ENCODE measurements at regions not wholly inside any gene's neighbourhood (a gene's known extent, or its start where the extent isn't known, plus 50 kb on each side); places are given as distances from the start of the nearest gene placed in this dataset.
"Not testable (repeated sequence)": the region's sequence is repeated elsewhere in the genome, so short reads cannot be mapped to it uniquely, and the experiment has no call there.

DNA sequence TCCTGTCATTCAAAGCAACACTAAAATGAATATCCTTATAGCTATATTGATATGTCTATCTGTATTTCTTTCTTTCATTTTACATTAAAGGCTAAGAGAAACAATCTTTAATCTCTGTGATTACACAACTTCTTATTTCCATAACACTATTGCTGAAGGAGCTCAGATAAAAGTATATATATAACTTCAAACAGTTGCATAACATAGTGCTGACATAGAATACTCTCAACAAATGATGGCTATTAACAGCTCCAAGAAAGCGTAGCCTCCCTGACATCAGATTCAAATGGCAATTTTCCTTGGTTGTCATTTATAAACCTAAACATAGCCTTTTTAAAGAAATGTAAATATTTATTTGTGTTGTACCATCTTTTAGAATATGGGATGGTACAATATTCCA lies 116.6 kb upstream of the PTPRG start:
- DNase-seq (ENCODE audit: low spot score): no peak

DNA sequence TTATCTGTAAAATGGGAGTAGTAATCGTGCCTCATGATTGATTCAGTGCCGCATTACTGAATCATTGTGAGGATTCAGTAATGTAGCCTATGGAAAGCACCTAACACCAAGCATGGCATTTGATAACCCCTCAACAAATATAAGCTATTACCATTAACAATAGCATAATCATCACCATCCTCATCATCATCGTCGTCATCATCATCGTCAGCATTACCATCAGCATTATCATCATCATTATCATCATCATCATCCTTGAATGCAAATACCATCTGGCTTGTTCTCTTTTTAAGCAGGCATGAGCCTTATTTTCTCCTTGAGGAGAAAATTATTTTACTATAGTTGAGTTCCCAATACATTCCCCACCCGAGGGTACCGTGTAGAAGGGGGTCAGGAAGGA lies 115.4 kb upstream of the PTPRG start:
- DNase-seq (ENCODE audit: low spot score): no peak

DNA sequence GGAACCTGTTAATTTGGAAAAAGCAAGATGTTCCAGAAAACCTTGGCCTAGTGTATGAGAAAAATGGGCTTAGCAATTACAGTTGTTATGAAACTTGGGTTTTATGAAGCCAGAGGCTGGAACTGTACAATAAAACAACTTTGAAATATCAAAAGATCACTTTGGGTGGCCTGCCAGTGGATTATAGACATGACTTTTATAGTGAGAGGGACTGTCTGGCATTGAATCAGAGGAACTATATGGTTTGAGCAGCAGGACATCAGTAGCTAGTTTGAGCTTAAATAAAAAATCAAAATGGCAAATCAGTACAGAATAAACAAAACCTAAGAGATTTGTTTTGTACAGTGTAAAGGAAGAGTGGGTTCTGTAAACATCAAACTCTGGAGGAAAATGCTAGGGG lies 115.0 kb upstream of the PTPRG start:
- DNase-seq (ENCODE audit: low spot score): no peak

GRCh38 chr3:61448378-61448777 lies 113.0 kb upstream of the PTPRG start:
- DNase-seq (ENCODE audit: low spot score): no peak

DNA sequence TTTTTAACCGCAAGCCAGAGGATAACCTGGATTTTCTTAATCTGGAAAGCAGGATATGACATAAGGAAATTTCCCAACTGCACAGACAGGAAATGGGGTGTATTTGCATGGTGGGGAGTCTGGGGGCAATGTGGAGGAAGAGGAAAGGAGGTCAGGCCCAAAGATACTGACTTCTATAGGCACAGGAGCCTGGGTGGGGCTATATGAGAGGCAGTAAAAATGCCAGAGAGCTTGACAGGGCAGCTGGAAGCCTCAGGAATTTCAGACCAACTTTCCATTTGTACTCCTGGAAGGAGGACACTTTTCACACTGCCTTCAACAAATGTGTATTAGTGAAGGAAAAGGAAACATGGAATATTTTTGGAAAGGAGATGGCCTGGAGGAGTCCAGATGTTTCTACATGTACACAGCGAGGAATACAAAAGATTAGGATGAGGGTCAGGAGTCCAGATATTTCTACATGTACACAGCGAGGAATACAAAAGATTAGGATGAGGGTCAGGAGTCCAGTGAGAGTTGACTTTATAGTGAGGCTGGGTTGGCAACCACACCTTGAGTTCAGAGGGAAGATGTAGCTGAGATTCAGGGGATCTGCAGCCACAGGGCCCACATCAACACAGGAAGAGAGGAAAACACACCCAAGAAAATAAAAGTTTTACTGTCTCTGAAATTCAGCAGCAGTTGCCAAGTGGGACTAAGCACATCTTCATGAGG lies 111.9 kb upstream of the PTPRG start:
- no peak for DNase-seq (ENCODE audit: low spot score)

DNA sequence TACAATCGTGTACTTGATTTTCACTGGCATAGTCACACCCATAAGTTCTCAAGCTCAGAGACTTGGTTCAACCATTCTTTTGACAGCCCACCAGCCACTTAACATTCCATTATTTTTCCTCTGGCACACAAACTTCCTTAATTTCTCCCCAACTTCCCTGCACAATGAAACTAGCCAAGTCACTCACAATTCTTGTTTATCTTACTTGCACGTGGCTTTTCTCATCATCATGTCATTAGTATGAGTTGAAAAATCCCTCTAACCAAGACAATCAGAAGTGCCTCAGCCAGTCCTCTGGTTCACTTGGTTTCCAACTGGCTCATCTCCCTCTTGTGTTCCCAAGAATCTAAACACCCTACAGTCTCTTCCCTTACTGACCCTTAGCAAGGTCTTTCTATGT lies 110.5 kb upstream of the PTPRG start:
- no peak for DNase-seq (ENCODE audit: low spot score)

DNA sequence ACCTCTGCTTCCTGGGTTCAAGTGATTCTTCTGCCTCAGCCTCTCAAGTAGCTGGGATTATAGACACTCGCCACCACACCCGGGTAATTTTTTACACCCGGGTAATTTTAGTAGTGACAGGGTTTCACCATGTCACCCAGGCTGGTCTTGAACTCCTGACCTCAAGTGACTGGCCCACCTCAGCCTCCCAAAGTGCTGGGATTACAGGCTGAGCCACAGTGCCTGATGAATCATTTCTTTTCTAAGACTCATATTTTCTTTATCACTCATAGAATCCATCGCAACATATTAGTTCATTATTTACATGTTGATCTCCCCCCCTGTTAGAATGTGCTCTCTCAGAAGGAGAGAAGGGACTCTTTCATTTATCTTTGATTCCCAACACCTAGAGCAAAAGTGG lies 109.5 kb upstream of the PTPRG start:
- no peak for DNase-seq (ENCODE audit: low spot score)

DNA sequence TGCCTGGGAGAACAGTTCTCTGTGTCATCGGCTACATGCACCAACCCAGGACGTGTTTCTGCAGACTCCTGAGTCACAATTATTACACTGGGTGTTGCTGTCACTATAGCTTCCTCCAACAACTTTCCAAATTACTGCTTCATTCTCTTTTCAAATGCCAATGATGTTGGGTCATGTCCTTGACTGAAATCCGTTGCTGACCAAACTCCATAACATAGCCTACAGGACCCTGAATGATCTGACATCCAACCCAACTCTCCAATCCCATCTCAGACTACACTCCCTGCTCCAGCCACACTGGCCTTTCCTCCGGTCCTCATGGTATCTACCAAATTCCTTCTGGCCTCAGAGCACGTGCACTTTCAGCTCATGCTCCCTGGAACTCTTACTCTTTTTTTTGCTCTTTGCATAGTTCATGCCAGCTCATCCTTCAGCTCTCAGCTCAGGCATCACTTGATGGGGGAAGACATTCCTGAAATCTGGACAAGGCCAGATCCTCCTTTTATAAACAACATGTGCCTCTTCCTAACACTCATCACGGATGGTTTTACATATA lies 108.8 kb upstream of the PTPRG start:
- DNase-seq (ENCODE audit: low spot score): no peak

DNA sequence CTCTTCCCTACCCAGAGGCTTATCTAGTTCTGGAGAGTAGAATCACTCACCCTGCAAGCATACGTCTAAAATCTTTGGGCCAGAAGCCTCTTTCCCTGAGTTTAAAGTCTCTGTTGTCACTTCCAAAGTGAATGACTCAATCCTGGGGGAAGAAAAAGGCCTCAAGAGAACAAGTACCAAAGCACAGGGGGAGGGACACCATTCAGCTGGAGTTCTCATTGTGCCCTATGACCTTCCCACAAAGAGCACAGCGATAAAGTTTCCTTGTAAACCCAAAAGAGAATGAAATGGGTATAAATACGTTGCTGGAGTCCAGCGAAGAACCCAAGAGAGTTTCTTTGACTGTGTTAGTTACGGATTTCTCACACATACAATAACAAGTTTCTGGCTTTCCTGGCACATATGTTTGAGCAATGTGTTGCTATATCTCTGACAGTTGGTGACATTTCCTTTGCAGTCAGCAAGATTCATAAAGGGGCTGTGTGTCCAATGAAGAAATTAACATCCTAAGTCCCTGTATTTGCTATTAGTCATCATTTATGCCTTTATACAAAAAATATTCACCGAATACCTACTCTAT lies 107.3 kb upstream of the PTPRG start:
- no peak for DNase-seq (ENCODE audit: low spot score)

DNA sequence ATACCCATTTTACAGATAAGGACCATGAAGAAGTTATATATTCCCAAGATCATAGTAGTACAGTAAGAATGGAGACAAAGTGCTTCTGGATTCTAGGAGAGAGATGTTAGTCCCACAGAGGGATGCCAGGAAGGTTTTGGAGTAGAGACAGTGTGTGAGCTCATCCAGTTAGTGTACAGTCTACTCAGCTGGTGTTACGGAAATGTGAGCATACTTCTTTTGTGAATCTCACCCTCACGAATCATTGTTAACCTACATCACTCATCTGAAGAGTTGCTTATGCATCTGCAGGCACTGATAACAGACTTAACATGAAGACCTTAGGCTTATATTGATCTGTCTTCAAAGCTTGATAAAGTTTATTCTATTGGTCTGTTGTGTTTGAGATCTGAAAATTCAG lies 106.6 kb upstream of the PTPRG start:
- no peak for DNase-seq (ENCODE audit: low spot score)

DNA sequence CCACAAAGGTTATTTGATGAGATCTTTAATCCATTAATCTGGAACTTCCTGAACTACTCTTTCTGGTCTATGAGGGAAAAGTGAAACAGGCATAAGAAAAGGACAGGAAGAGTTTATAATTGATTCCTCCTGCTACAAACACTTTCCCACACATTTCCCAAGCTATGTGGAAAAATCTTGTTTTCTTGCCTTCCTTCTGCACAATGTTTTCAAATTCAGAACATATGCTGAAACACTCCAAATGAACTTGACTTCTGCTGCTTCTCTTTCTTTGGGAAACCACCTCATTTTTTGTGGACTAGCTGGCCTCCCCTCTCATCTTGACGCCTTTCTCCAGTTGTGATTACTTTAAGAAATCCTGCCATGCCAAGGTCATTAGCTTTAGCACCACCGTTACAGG lies 100.7 kb upstream of the PTPRG start:
- no peak for DNase-seq (ENCODE audit: low spot score)

DNA sequence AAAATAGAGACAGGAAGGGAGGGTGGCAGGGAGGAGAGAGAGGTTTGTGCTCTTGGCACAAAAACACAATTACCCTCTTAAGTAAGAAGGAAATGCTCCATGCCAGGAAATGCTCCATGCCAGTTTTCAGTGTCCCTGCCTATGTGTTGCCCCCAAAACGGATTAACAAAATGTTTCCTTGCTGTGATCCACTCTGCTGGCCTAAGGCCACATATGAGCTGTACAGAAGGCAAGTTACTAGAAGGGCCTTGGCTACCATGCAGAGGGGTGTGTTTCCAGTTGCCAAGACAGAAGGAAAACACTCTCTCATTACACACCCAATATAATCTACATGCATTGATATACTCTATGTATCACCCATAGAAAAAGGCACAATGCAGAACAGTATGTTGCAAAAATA lies 98.2 kb upstream of the PTPRG start:
- no peak for DNase-seq (ENCODE audit: low spot score)

DNA sequence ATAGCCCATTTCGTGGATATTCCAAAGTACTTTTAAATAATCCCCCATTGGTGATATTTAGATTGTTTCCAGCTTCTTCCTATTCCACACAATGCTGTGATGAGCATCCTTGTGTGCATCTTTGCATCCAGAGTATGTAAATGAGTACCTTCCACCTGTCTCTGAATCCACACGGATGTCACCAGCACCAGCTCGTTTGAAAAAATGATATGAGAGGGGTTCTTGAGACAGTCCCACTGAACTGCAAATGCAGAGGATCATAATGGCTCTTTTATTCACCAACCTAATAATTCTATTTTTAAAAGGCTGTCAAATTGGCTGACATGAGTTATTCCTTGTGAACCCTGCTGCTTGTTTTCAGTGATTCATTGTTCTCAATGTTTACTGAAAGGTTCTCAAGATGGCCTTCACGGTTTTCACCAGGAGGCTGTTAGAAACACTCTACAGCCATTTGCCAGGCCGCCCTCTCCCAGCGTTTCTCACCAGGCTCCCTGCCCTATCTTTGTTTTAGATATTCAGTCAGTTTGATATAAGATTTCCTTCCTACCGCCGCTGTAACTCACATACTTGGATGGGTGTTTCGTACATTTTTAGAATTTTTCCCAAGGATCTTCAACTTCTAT lies 96.7 kb upstream of the PTPRG start:
- no peak for DNase-seq (ENCODE audit: low spot score)

- DNase-seq (ENCODE audit: low spot score): no peak
Measured at GRCh38 chr3:61466357-61466756, 95.0 kb upstream of the PTPRG start.

DNA sequence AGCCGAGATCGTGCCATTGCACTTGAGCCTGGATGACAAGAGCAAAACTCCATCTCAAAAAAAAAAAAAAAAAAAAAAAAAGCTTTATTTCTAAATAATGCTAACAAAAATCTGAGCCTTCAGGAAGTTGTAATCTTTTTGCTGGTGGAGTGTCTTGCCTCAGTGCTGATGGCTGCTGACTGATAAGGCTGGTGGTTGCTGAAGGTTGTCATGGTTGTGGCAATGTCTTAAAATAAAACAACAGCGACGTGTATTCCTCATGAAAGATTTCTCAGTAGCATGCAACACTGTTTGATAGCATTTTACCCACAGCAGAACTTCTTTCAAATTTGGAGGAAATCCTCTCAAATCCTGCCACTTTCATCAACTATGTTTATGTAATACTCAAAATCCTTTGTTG lies 77.4 kb upstream of the PTPRG start:
- DNase-seq (ENCODE audit: low spot score): no peak

GRCh38 chr3:61493339-61493738 lies 68.0 kb upstream of the PTPRG start:
- DNase-seq (ENCODE audit: low spot score): no peak

- DNase-seq (ENCODE audit: low spot score): not testable (repeated sequence)
Measured at GRCh38 chr3:61494309-61494708, 67.1 kb upstream of the PTPRG start.

- DNase-seq (ENCODE audit: low spot score): no peak
Measured at GRCh38 chr3:61497463-61497862, 63.9 kb upstream of the PTPRG start.

- no peak for DNase-seq (ENCODE audit: low spot score)
Measured at GRCh38 chr3:61505197-61505596, 56.2 kb upstream of the PTPRG start.

DNA sequence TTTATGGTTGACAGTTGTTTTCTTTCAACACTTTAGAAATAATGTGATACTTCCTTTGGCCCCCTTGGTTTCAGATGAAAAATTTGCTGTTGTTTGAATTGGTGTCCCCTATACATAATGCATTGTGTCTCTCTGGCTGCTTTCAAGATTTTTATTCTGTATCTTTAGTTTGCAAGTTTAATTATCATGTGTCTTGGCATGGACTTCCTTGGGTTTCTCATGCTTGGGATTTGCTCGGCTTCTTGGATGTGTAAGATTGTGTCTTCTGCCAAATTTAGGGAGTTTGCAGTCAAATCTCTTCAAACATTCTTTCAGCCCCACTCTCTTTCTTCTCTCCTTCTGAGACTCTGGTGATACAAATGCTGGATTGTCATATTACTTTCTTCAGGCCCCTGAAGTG lies 53.4 kb upstream of the PTPRG start:
- no peak for DNase-seq (ENCODE audit: low spot score)

Measured in HuH-7 (cell line).